Cardiac septum (tissue), 1 donor: ENCODE measurements at regions not wholly inside any gene's neighbourhood (a gene's known extent, or its start where the extent isn't known, plus 50 kb on each side); places are given as distances from the start of the nearest gene placed in this dataset.
A peak's percentile ranks its signal among the peaks of the same experiment; 100 is the strongest.

ENCODE experiments used
- DNase-seq: peaks from one replicate; pipeline ENCODE4 v3.0.0-alpha.2; 2020; ENCODE audit warnings: low spot score
- intact Hi-C: fragments of 100-400 bp; cut with DNase I; formaldehyde crosslinking; loops from one replicate; pipeline ENCODE4 v1.14.0; 2022
- donor health status: DM: no; HTN: no; CAD: no.

- intact Hi-C loops, result no loop called here
- no peak for DNase-seq
Observed at GRCh38 chr17:416293-417206, 63.9 kb upstream of the RPH3AL start.

DNA sequence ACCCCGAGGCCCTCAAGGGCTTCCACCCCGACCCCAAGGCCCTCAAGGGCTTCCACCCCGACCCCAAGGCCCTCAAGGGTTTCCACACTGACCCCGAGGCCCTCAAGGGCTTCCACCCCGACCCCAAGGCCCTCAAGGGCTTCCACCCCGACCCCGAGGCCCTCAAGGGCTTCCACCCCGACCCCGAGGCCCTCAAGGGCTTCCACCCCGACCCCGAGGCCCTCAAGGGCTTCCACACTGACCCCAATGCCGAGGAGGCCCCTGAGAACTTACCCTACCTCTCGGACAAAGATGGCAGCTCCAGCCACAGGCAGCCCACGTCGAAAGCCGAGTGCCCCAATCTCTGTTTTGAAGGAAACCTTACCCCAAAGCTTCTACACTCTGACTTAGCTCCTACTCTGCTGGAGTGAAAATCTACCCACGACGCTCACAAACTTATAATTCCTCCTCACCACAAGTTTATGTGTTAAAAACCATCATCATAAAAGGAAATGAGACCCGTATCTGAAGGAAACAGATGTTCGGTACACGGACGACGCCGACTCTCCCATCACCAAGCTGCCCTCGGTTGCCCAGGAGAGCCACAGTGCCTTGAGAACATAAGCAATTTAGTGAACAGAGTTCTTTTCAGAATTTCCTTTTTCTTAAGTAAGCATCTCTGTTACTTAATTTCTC is 61.2 kb upstream of the RPH3AL start:
- intact Hi-C loops, result no loop called here
- no peak for DNase-seq

DNA sequence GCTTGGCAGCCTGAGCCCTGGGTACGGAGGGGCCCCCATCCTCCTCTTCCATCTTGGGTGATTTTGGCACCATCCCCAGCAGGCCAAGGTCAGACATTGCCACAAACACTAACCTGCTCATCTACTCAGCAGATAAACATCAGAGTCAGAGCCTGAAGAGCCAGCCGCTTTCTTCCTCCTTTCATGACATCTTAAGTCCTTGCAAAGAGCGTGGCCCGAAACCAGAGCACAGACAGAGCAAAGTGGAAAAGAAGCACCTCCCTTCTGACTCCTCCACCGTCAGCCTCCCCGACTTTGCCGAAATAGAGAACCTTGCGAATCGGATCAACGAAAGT is 60.4 kb upstream of the RPH3AL start:
- intact Hi-C loops, result no loop called here

GRCh38 chr17:412211-413015 is 59.8 kb upstream of the RPH3AL start:
- no peak for DNase-seq
- intact Hi-C loops, result no loop called here

More for the DNA sequence above, 60.4 kb upstream of the RPH3AL start:
- no peak for DNase-seq

- DNase-seq, result no peak
- intact Hi-C loops, result loop anchor here (1.0 kb wide), 1 partner anchor 289 kb away; no protein-coding TSS in a partner anchor
Observed at GRCh38 chr17:411421-412120, 59.0 kb upstream of the RPH3AL start.

DNA sequence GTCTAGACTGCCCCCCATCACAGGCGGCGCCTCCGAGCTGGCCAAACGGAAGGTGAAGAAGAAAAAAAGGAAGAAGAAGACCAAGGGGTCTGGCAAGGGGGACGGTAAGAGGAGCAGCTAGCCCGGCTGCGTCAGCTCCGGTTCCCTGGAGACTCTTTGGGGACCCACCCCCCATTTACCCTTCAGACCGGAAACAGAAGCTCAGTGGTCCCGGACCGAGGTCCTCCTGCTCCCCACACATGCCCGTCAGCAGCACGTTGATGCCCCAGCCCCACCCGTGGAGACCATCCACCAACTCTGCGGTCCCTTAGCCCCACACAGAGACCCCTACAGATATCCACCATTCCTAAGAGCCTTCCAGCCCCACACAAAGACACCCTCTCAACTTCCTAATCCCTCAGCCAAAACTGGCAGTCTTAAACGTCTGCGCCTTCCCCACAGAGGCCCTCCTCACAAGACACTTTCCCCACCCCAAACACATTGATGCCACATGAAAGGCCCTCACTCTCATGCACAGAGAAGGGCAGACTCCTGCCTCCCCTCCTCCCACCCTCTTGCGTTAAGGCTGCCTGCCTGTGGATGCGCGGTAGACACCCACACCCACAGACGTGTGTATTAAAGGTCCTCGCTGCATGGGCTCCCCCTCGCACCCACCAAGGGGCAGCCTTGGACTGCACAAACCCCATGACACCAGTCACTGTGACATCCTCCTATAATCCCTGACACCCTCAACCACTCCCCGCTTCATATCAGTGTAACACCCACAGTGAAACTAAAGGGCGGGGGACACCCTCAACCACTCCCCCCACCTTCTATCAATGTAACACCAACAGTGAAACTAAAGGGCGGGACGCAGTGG is 58.2 kb upstream of the RPH3AL start:
- intact Hi-C loops, result loop anchor here (1.0 kb wide), 1 partner anchor 290 kb away; no protein-coding TSS in a partner anchor
- no peak for DNase-seq

DNA sequence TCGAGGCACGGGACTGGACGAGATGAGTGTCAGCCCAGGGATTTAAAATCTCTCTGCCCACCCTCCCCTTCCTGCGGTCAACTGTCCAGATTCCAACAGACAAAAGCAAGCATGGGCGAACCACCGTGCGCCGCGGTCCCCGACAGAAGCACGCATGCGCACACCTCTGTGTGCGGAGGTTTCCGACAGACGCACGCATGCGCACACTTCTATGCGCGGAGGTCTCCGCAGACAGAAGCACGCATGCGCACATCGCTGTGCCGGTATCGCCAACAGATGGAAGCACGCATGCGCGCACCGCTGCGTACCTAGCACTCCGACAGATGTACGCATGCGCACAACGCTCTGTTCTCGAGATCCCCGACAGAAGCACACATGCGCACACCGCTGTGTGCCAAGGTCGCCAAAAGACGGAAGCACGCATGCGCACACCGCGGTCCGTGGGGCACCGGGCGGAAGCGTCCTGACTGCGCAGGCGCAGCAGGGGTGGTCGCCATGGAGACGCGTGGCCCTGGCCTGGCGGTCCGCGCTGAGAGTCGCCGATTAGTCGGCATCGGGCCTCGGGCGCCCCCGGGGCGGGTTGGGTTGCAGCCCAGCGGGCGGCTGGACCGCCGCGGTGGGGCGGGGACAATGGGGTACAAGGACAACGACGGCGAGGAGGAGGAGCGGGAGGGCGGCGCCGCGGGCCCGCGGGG is 57.4 kb upstream of the RPH3AL start:
- intact Hi-C loops, result no loop called here
- DNase-seq, result peak; percentile 99

- intact Hi-C loops, result no loop called here
- no peak for DNase-seq
Observed at GRCh38 chr17:409308-409847, 56.8 kb upstream of the RPH3AL start.

DNA sequence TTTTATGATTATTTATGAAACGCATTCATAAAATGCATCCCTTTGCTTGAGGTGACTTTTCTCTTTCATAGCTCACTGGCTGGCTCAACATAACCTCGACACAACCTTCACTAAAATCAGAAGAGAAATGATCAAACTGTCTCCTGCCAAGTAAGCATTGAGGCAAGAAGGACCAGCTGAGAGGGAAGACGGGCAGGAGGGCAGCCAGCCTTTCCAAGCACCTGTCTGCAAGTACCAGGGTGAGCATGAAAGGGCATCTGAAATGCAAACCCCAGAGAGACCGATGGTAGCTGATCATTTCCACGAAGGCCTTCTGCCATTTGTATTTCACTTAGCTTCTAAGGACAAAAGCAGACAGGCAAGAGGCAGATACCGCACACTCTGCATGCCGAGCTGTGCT is 52.1 kb upstream of the RPH3AL start:
- intact Hi-C loops, result no loop called here
- DNase-seq, result no peak
